Stimulated activated CD4-positive, alpha-beta T cell treated with anti-CD3 and anti-CD28 coated beads, TNF-alpha, amount 100 ng/mL, for 1 hour (primary cell): ENCODE measurements at regions not wholly inside any gene's neighbourhood (a gene's known extent, or its start where the extent isn't known, plus 50 kb on each side); places are given as distances from the start of the nearest gene placed in this dataset.
"Not testable (repeated sequence)": the region's sequence is repeated elsewhere in the genome, so short reads cannot be mapped to it uniquely, and the experiment has no call there.

ENCODE experiments used
- DNase-seq, 3 donors: peaks; one replicate each; pipeline ENCODE4 v3.0.0-alpha.2; 2020; ENCODE audit warnings: low read depth in 3 of 3, low spot score in 1 of 3

DNA sequence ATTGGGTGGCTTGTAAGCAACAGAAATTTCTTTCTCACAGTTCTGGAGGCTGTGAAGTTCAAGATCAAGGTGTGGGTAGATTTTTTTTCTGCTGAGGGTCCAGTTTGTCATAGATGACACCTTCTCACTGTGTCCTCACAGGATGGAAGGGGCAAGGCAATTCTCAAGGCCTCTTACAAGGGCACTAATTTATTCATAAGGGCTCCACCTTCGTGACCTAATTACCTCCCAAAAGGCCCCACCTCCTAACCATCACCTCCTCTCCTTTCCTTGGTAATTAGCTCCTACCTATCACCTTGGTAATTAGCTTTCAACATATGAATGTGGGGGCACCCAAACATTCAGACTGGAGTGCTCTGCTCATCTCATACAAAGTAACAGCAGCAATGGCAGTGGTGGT, 92.3 kb upstream of the CD44 start:
- DNase-seq, result no peak

DNA sequence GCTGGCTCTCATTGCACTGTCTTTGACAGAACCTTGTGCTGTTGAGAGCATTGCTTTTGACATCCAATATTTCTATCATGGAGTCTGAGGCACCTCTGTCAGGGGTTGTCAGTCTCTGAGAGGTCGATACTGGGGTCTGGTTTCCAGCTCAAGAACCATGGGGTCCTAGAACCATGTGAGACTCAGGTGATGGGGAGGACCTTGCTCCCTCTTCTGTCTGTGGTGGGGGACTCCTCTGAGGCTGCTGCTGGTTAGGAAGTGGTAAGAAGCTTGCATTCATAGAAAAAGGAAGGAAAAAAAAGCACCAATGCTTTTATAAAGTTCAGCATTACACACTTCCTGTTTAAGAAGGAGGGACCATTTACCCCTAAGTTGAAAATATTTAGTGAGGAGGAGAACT, 91.8 kb upstream of the CD44 start:
- no peak for DNase-seq

DNA sequence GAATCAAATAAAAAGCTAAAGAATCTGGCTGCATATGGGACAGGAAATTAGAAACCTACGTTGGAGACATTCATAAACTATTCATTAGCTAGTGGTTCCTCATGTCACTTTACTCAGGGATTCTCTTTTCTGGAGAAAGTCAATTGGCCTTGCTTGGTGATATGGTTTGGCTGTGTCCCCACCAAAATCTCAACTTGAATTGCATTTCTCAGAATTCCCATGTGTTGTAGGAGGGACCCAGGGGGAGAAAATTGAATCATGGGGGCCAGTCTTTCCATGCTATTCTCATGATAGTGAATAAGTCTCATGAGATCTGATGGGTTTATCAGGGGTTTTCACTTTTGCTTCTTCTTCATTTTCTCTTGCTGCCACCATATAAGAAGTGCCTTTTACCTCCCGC, 91.2 kb upstream of the CD44 start:
- DNase-seq, result no peak

DNA sequence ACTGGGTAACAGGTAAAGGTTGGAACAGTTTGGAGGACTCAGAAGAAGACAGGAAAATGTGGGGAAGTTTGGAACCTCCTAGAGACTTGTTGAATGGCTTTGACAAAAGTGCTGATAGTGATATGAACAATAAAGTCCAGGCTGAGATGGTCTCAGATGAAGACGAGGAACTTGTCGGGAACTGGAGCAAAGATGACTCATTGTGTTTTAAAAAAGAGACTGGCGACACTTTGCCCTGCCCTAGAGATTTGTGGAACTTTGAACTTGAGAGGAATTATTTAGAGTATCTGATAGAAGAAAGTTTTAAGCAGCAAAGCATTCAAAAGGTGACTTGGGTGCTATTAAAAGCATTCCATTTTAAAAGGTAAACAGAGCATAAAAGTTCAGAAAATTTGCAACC, 90.6 kb upstream of the CD44 start:
- not testable (repeated sequence) for DNase-seq

DNA sequence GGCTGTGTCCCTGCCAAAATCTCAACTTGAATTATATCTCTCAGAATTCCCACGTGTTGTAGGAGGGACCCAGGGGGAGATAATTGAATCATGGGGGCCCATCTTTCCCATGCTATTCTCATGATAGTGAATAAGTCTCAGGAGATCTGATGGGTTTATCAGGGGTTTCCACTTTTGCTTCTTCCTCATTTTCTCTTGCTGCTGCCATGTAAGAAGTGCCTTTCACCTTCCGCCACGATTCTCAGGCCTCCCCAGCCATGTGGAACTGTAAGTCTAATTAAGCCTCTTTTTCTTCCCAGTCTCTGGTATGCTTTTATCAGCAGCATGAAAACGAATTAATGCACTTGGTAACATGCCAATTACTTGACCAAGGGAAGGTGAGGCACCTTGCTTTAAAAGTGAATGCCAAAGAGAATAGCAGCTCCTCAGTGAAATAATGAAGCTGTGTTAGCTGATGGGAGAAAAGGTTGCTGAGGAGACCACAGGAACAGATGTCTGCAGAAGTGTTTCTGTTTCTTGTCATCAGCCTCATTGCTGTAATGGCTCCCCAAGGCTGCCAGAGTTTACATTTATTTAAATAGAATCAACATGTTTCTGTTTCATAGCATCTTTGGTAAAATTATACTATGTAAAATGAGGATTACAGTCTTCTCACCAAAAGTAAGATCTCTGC, 89.0 kb upstream of the CD44 start:
- no peak for DNase-seq

DNA sequence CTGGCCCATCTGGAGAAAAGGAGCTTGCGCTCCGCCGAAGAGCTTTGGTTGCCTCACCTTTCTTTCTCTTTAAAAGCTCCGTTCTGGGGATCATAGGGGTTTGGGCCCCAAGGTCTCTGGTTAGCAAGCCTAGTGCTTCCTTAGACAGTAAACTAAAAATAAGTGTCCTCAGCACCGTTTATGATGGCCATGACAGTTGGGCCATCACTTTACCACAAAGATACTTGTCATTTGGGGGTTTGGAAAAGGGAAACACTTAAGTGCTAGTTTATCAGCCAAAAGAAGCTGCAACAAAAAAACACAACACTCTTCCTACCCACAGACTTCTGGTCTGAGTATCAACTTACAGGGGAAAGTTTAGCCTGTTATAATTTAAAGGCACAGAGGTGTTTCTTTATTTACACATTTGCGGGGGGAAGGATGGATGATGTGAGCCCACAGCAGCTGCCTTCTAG, 88.4 kb upstream of the CD44 start:
- DNase-seq, result no peak

DNA sequence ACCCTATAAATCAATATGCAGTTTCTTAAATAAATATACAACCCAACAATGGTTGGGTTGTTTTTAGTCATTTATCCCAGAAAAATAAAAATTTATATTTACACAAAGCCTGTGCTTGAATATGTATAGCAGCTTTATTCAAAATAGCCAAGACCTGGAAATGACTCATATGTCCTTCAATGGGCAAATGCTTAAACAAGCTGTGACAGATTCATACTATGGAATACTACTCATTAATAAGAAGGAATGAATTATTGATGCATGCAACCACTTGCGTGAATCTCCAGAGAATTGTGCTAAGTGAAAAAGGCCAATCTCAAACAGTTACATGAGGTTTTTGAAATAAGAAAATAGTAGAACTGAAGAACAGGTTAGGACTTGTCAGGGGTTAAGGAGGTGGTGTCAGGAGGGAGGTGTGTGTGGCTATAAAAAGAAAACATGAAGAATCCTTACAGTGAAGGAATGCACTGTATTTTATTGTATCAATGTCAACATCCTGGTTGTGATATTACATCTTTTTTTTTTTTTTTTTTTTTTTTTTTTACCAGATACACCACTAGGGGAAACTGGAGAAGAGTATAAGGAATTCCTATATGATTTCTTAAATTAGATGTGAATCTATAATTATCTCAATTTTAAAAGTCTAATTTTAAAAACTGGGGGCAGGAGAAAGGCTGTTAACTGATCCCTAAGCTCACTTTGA, 82.4 kb upstream of the CD44 start:
- DNase-seq, result no peak

DNA sequence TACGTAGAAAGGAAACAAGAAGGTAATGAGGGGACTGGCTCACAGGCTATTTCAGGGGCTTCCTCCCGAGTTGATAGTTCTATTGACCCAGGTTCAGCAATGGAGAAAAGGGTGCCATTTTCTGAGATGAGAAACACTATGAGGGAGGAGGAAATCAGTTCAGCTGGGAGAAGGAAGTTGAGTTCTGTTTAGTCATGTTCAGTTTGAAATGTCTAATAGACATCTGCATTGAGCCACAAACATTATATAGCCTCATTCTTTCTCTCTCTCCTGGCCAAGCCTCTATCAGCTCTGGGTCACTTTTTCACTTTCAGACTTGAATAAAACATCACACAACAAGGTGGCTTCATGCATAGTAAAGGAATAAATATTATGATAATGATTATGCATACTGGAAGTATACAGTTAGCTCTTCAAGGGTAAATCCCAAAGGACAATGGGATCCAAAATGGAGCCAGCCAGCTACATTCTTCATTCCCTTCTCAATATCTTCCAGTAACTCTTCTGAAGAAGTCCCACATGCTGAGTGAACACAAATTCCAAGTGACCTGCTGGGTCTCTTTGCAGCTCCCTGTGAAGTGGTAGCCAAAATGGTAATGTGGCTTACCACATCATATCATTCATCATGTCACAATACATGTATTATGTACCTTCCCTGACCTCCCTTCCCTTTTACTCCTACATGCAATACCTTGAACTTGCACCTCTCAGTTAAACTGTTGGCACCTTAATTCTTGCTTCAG, 80.9 kb upstream of the CD44 start:
- DNase-seq, result no peak

DNA sequence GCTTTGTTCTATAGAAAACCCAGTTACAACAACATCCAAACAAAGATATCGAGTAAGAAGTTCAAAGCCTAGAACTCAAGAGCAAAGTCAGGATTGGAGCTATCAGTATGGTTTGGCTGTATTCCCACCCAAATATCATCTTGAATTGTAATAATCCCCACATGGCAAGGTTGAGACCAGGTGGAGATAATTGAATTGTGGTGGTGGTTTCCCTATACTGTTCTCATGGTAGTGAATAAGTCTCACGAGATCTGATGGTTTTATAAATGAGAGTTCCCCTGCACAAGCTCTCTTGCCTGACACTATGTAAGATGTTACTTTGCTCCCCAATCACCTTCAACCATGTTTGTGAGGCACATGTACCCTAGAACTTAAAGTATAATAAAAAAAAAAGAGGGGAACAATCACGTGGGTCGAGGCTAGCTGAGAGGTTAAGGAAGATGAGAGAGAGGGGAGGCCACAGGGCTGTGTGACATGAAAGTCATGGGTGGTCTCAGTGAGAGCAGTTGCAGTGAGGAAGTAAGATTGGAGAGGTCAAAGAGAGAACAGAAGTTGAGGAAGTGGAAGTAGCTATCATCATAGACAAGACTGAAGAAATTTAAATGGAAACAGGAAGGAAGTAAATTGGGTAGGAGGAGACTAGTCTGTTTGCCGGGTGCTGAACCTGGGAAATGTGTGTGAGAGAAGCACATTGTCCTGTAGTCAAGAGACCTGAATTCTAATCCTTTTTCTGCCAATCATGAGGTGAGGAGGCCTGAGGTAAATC, 80.1 kb upstream of the CD44 start:
- DNase-seq, result no peak

DNA sequence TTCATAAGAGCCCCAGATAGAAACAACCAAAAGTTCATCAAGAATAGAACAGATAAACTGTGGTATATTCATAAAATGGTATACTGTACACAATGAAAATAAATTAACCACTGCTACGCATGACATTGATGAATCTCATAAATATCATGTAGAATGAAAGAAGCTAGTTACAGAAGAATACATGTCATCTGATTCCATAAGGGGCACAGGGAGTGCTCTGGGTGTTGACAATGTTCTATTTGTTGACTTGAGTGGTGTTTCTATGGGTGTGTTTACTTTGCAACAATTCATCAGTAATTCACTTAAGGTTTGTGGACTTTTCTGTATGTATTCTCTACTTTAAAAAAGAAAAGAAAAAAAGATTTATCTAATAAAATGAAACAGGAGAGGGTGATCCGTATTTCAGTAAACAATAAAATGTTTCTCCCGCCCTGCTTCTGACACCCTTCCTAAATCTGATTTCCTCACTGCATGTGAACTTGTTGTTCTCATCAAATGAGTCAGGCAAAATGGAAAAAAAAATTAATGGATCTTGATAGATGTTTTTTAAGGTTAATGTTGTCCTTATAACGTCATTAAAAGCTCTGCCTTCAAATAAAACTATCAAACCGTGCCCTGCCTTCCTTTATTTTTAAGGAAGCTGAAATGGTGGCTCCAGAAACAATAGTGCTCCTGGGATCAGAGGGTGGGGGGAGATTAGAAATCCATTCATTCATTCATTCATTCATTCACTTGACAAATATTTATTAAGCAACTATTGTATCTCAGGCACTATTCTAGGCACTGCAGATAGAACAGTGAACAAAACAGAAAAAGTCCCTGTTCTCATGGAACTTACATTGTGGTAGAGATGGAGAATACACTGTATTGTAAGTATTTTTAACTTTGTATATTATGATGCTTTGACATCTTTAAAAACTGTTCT, 77.2 kb upstream of the CD44 start:
- DNase-seq, result no peak

DNA sequence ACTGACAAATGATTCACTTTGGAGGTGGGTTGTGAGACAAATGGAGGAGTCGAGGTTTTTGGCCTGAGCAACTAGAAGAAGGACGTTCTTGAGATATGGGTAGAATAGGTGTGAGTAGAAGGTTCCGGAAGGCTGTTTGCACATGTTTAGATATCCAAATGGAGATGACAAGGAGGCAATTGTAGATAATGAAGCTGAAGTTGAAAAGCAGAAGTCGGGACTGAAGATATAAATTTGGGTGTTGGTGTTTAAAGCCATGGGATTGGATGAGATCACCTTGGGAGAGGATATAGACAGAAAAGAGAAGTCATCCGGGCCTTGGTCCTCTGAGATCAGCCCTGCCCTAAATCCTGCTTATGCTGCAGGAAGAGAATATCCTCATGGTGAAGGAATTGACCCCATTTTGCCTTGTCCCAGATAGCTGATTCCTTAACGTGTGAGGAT, 75.5 kb upstream of the CD44 start:
- DNase-seq, result no peak

DNA sequence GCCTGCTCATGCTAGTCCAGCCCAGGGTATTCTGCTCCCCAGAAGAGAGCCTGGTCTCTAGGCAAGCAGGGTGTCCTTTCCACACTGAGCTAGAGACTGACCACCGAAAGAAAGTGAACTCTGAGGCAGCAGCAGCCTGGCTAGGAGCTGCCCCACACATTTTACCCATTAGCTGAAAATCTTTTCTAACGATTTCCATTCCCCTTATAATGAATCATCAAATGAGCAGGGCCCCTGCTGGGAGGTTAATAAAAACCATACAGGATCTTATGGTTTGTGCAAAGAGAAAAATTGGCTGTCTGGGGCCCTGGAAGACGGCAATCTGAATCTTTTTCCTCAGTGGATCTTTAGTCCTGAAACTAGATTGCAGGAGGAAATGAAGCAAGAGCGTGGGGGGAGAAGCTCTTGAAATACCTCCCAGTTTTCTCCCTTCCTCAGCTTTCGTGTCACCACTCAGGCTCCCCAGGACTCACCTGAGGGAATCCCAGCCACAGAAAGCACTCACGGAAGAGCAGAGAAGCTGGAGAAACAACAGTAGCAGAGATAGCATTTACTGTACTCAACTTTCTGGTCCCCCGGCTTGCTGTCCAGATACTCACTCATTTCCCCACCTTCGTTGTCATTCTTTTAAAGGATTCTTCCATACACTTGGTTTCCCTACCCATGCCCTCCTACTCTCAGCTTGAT, 74.7 kb upstream of the CD44 start:
- no peak for DNase-seq

DNA sequence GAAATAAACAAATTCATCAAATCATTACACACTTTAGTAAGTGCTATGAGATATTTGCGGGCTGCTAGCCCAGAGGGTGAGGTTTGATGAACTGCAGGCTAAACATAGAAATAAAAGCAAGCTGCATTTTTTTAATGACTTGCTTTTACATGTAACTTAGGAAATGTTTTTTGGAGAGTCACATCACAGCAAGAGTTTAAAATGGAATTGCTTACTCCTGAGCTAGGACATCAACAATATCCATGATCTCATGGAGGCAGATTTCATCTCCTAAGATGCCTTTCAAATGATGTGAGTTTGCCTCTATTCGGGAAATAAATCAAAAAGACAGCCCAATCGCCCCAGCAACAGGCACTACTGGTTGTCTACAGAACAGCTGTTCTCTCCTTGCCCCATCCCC, 73.4 kb upstream of the CD44 start:
- DNase-seq, result no peak

DNA sequence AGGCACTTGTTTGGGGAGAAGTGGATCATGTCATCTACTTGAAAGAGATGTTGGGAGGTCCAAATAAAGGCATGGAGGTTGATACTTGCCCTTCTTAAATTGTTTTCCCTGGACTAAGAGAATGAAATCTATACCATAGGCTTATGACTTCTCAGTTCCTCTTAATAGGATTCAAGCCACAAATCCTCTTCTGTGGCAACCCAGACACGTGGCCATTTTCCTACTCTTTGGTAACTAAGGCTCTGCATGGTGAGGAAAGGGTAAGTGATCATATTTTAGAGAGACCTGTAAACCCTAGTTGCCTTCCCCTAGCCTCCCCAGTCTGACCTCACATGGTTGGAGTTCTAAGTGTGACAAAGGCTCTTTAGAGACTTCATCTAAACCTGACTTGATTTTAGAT, 72.9 kb upstream of the CD44 start:
- DNase-seq, result no peak

DNA sequence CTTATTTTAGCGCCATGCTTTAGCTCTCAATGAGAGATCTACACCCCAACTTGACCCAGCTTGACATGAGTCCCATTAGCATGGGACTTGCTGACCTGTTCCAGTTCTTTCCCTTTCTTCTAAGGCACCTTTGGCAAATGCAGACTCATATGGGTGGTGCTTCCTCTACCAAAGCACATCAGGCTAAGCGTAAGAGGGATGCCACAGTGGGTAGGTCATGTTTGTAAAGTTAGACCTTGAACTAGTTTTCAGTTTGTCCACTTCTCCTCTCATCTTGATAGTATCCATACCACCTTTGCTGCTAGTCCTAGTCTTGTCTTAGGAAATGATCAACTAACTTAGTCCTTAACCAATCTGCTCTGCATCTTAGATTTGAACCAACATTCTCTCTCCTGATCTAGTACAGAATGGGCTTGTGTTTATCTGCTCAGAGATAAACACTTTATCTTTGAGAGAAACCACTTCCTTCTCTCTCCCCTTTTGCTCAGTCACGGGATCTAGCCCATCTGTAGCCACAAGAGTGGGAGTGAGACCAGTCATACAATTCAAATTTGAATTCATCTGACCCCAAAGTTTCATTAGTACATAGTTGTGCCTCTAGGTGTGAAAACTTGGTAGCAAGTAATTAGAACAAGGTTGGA, 72.1 kb upstream of the CD44 start:
- DNase-seq, result no peak

DNA sequence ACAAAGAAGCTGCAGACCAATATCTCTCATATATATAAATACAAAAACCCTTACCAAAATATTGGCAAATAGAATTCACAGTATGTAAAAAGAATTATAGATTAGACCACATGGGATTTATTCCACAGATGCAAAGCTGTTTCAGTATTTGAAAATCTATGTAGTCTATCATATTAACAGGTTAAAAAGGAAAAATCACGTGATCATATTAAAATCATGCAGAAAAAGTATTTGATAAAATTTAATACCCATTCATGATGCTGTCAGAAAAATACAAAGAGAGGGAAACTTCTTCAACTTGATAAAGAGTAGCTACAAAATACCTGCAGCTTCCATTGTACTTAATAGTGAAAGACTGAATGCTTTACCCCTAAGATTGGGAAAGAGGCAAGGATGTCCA, 67.2 kb upstream of the CD44 start:
- DNase-seq, result no peak

DNA sequence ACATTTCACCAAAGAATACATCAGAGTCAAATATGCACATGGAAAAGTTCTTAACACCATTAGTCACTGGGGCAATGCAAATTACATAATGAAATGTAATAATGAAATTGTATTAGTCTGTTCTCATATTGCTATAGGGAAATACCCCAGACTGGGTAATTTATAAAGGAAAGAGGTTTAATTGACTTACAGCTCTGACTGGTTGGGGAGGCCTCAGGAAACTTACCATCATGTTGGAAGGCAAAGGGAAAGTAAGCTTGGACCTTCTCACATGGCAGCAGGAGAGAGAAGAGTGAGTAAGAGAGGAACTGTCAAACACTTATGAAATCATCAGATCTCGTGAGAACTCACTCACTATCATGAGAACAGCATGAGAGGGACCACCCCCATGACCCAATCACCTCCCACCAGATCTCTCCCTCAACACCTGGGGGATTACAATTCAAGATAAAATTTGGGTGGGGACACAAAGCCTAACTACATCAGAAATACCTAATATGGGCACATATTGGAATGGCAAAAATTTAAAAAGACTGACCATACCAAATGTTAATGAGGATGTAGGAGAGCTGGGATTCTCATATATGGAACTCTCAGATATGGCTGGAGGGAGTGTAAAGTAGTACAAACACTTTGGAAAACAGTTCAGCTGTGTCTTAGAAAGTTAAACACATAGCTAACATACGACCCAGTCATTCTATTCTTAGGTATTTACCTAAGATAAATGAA, 65.1 kb upstream of the CD44 start:
- no peak for DNase-seq

DNA sequence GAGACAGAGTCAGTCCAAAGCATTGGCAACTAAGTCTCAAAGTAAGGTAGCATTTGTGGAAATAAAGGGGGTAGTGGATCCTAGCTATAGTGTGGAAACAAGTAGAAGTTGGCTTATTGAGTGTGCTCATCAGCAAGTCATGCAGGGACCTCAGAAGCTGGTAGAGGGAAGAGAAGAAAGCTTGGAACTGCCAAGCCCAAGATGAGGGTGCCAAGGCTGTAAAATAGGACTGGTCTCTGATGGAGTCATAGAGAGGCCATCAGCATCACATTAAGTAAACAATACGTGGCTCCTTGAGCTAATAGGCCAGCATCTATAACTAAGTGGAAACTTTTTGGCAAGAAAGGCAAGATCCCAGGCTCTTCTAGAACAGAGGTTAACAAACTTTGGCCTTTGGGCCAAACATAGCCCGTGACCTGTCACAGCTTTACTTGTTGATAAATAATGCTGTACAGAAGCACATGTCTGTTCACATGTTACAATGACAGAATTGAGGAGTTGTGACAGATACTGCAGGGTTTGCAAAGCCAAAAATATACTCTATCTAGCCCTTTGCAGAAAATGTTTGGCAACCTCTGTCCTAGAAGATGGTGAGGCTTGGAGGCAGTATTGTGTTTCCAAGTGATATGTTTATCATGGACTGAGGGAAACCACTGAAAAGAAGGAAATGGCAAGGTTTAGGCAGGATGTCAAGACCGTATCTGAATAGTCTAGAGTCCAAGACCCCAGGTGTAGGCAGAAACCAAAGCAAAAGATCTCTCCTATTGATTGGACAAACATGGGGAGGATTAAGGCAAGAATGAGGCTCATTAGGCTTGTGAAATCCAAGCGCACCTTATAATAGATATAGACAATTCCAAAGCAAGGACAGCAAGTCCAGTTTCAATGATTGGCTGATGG, 62.5 kb upstream of the CD44 start:
- DNase-seq, result no peak
